Right kidney (tissue), 1 donor: ENCODE measurements at regions not wholly inside any gene's neighbourhood (a gene's known extent, or its start where the extent isn't known, plus 50 kb on each side); places are given as distances from the start of the nearest gene placed in this dataset.

ENCODE experiments used
- DNase-seq: peaks from one replicate; pipeline ENCODE4 v3.0.0-alpha.2; 2016

GRCh38 chr15:39432026-39432425, 148.9 kb upstream of the THBS1 start:
- no peak for DNase-seq

GRCh38 chr15:39432912-39433348, 147.9 kb upstream of the THBS1 start:
- DNase-seq, result no peak

GRCh38 chr15:39433376-39433775, 147.5 kb upstream of the THBS1 start:
- no peak for DNase-seq

- DNase-seq, result peak; percentile 25
Measured at GRCh38 chr15:39434163-39434562, 146.7 kb upstream of the THBS1 start.

- DNase-seq, result no peak
Measured at GRCh38 chr15:39434751-39435238, 146.1 kb upstream of the THBS1 start.

- no peak for DNase-seq
Measured at GRCh38 chr15:39435244-39435643, 145.6 kb upstream of the THBS1 start.

GRCh38 chr15:39438260-39438659, 142.6 kb upstream of the THBS1 start:
- DNase-seq, result no peak

GRCh38 chr15:39438799-39439592, 141.9 kb upstream of the THBS1 start:
- DNase-seq, result no peak

GRCh38 chr15:39442898-39443297, 138.0 kb upstream of the THBS1 start:
- no peak for DNase-seq

- DNase-seq, result no peak
Measured at GRCh38 chr15:39443659-39444219, 137.1 kb upstream of the THBS1 start.

- DNase-seq, result no peak
Measured at GRCh38 chr15:39444735-39445470, 136.0 kb upstream of the THBS1 start.

GRCh38 chr15:39445931-39446330, 134.9 kb upstream of the THBS1 start:
- no peak for DNase-seq

- no peak for DNase-seq
Measured at GRCh38 chr15:39447346-39447745, 133.5 kb upstream of the THBS1 start.

- no peak for DNase-seq
Measured at GRCh38 chr15:39447881-39448280, 133.0 kb upstream of the THBS1 start.

GRCh38 chr15:39448409-39448808, 132.5 kb upstream of the THBS1 start:
- DNase-seq, result no peak

- no peak for DNase-seq
Measured at GRCh38 chr15:39451121-39451688, 129.7 kb upstream of the THBS1 start.

GRCh38 chr15:39451871-39452270, 129.0 kb upstream of the THBS1 start:
- DNase-seq, result no peak

- DNase-seq, result no peak
Measured at GRCh38 chr15:39453620-39454019, 127.3 kb upstream of the THBS1 start.

- DNase-seq, result no peak
Measured at GRCh38 chr15:39454189-39454986, 126.5 kb upstream of the THBS1 start.

- DNase-seq, result no peak
Measured at GRCh38 chr15:39455471-39455991, 125.3 kb upstream of the THBS1 start.

GRCh38 chr15:39456159-39456558, 124.7 kb upstream of the THBS1 start:
- DNase-seq, result no peak
